Breast epithelium (tissue), 4 donors: ENCODE measurements at regions not wholly inside any gene's neighbourhood (a gene's known extent, or its start where the extent isn't known, plus 50 kb on each side); places are given as distances from the start of the nearest gene placed in this dataset.

Experiments
- DNase-seq, 2 donors: peaks; one replicate each; pipeline ENCODE4 v3.0.0-alpha.2; 2019; ENCODE audit warnings: low spot score in 2 of 2
- H3K27ac ChIP-seq, 2 donors: fragments of 200-600 bp; sonication (generic) in 1 of 2; one replicate each; pipeline ENCODE4 v1.5.1; 2016 to 2019; ENCODE audit warnings: mild to moderate bottlenecking in 1 of 2
- H3K27me3 ChIP-seq, 2 donors: fragments of 200-600 bp; sonication (generic) in 1 of 2; one replicate each; pipeline versions ENCODE4 v1.5.1 to v1.6.0; 2017 to 2019; ENCODE audit warnings: control low read depth in 1 of 2, mild to moderate bottlenecking in 1 of 2
- H3K36me3 ChIP-seq: fragments of 200-600 bp; one replicate; pipeline ENCODE4 v1.5.1; 2019
- H3K4me1 ChIP-seq, 2 donors: fragments of 200-600 bp; sonication (generic); one replicate each; pipeline ENCODE4 v1.5.1; 2016 to 2019; ENCODE audit warnings: control low read depth in 1 of 2
- H3K4me3 ChIP-seq, 3 donors: fragments of 200-600 bp; sonication (generic); 1 replicate in 2 of 3; 2 replicates in 1 of 3; pipeline ENCODE4 v1.5.1; 2016 to 2019; ENCODE audit warnings: mild to moderate bottlenecking in 3 of 3, moderate library complexity in 2 of 3
- H3K9me3 ChIP-seq, 2 donors: fragments of 200-600 bp; sonication (generic) in 1 of 2; one replicate each; pipeline ENCODE4 v1.5.1; 2016 to 2019; ENCODE audit warnings: control low read depth in 1 of 2
- CTCF ChIP-seq, 3 donors: fragments of 450-650 bp; IDR thresholded peaks; one replicate each; pipeline ENCODE4 v1.5.1; 2016 to 2017; ENCODE audit warnings: antibody characterized with exemption in 3 of 3, mild to moderate bottlenecking in 3 of 3, moderate library complexity in 3 of 3
- POLR2A ChIP-seq: fragments of 450-650 bp; IDR thresholded peaks from one replicate; pipeline ENCODE4 v1.6.1; 2016; ENCODE audit warnings: antibody characterized with exemption, mild to moderate bottlenecking, moderate library complexity
- POLR2AphosphoS5 ChIP-seq, 3 donors: sonication (generic); formaldehyde crosslinking; IDR thresholded peaks; one replicate each; pipeline ENCODE4 v1.6.1; 2017; ENCODE audit warnings: antibody characterized with exemption in 3 of 3
- intact Hi-C: fragments of 100-400 bp; cut with DNase I; formaldehyde crosslinking; loops from one replicate; pipeline ENCODE4 v1.15.1; 2023; ENCODE audit warnings: low total_unique reads

DNA sequence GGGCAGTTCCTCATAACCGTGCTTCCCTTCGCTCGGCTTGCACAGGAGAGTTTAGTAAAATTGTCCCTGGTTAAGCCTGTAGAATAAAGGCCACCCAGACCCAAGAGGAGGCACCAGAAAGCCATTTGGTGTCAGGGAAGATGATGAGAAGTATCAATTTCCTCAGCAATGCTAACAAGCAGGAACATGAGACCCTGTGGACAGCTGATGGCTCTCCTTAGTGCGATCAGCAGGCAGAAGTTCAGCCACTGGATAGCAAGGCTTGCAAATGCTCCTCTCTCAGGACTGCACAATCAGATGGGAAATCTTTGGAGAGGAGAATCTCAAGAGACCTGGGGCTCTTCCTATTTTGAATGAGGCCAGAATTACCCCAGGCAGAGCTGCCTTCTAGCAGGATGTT is 261.1 kb upstream of the DYNLRB2 start:
- TF ChIP-seq POLR2AphosphoS5 (IDR thresholded peaks at IDR 0.05) (no peak), POLR2A (no peak), CTCF (IDR thresholded peaks at IDR 0.05) (no peak)
- intact Hi-C loops: loop anchor here (2.0 kb wide), 1 partner anchor 59 kb away; no protein-coding TSS in a partner anchor
- H3K4me1 ChIP-seq: no peaks in the 10 kb centered on the region
- no peak overlapping the region for H3K27ac ChIP-seq
- no peaks in the 10 kb centered on the region for H3K36me3 ChIP-seq
- no peak for DNase-seq
- no peaks in the 10 kb centered on the region for H3K27me3 ChIP-seq
- no peak overlapping the region for H3K4me3 ChIP-seq
- no peaks in the 10 kb centered on the region for H3K9me3 ChIP-seq

GRCh38 chr16:80277182-80277581 is 263.6 kb upstream of the DYNLRB2 start:
- H3K27me3 ChIP-seq: no peaks in the 10 kb centered on the region
- no peak overlapping the region for H3K4me3 ChIP-seq
- DNase-seq: no peak
- H3K9me3 ChIP-seq: no peaks in the 10 kb centered on the region
- no peaks in the 10 kb centered on the region for H3K36me3 ChIP-seq
- intact Hi-C loops: no loop called here
- no peaks in the 10 kb centered on the region for H3K4me1 ChIP-seq
- no peak overlapping the region for H3K27ac ChIP-seq
- no peak for TF ChIP-seq POLR2AphosphoS5 (IDR thresholded peaks at IDR 0.05)
- TF ChIP-seq CTCF (IDR thresholded peaks at IDR 0.05): no peak
- no peak for TF ChIP-seq POLR2A

GRCh38 chr16:80274576-80275191 is 266.1 kb upstream of the DYNLRB2 start:
- H3K27ac ChIP-seq: peak overlapping the region; percentile 53 to 77
- intact Hi-C loops: no loop called here
- H3K4me1 ChIP-seq: no peaks in the 10 kb centered on the region
- no peaks in the 10 kb centered on the region for H3K9me3 ChIP-seq
- no peaks in the 10 kb centered on the region for H3K36me3 ChIP-seq
- no peaks in the 10 kb centered on the region for H3K27me3 ChIP-seq
- TF ChIP-seq CTCF (IDR thresholded peaks at IDR 0.05) (no peak), POLR2A (no peak), POLR2AphosphoS5 (IDR thresholded peaks at IDR 0.05) (no peak)
- H3K4me3 ChIP-seq: no peak overlapping the region
- DNase-seq: peak in 1 of 2 donors; percentile 73

DNA sequence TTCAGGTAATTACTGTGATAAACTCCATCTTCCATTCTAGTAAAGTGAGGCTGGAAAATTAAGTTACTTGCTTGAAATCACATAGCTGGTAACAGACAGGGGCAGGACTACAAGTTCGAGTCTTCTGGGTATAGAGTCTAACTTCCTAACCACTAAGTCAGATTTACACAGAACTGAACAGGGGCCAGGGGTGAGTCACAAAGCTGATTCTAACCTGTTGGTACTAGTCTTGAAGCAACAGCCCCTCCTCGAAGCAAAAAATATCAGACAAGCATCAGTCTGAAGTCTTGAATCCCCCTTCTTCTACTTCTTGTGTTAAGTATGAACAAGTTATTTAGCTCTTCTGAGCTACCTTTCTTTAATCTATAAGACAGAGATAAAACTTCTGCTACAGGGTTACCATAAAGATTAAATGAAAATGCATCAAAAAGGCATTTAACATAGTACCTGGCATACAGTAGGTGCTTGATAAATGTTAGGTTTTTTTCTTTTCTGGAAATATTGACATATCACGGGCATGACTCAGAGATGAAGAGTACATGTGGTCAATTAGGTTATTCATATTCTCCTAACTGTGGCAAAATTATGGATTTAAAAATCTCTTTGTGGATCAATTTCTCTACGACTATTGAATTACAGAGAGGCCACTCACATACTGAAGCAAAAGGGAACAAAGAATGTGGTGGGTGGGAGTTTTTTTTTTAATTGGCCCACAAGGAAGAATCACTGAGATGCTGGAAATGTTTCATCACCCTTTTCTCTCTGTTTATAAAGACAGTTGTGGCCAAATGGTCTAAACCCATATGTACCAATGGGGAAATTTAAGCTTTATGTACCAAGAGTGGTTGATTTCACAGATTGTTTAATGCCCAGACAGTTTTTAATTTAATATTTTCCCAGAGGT is 266.9 kb upstream of the DYNLRB2 start:
- DNase-seq: no peak
- Histone ChIP-seq H3K9me3 (no peaks in the 10 kb centered on the region), H3K27ac (peak overlapping the region; percentile 53 to 77), H3K27me3 (no peaks in the 10 kb centered on the region), H3K4me1 (no peaks in the 10 kb centered on the region), H3K4me3 (no peak overlapping the region), H3K36me3 (no peaks in the 10 kb centered on the region)
- TF ChIP-seq CTCF (IDR thresholded peaks at IDR 0.05) (no peak), POLR2AphosphoS5 (IDR thresholded peaks at IDR 0.05) (no peak), POLR2A (no peak)
- intact Hi-C loops: no loop called here
